Loucy (cell line): ENCODE measurements at regions not wholly inside any gene's neighbourhood (a gene's known extent, or its start where the extent isn't known, plus 50 kb on each side); places are given as distances from the start of the nearest gene placed in this dataset.

Source experiments
- EZH2phosphoT487 ChIP-seq: fragments of 200-600 bp; IDR thresholded peaks from 2 replicates; pipeline ENCODE4 v1.6.1; 2018; ENCODE audit warnings: antibody characterized with exemption, mild to moderate bottlenecking, moderate library complexity, borderline replicate concordance
- TF ChIP-seq, protein P1 (sequence below): fragments of 200-600 bp; sonication (generic); conservative IDR thresholded peaks from 2 replicates; pipeline ENCODE4 v1.5.1; 2014; ENCODE audit warnings: mild to moderate bottlenecking, antibody characterized with exemption, low read length

GRCh38 chr12:88903333-88903732 lies 323.1 kb upstream of the KITLG start:
- TF ChIP-seq, protein P1, sequence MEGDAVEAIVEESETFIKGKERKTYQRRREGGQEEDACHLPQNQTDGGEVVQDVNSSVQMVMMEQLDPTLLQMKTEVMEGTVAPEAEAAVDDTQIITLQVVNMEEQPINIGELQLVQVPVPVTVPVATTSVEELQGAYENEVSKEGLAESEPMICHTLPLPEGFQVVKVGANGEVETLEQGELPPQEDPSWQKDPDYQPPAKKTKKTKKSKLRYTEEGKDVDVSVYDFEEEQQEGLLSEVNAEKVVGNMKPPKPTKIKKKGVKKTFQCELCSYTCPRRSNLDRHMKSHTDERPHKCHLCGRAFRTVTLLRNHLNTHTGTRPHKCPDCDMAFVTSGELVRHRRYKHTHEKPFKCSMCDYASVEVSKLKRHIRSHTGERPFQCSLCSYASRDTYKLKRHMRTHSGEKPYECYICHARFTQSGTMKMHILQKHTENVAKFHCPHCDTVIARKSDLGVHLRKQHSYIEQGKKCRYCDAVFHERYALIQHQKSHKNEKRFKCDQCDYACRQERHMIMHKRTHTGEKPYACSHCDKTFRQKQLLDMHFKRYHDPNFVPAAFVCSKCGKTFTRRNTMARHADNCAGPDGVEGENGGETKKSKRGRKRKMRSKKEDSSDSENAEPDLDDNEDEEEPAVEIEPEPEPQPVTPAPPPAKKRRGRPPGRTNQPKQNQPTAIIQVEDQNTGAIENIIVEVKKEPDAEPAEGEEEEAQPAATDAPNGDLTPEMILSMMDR, result no peak
- no peak for TF ChIP-seq EZH2phosphoT487
